ENCODE measurements at regions not wholly inside any gene's neighbourhood (a gene's known extent, or its start where the extent isn't known, plus 50 kb on each side); places are given as distances from the start of the nearest gene placed in this dataset.

- H3K4me3 ChIP-seq (replicated peaks in 1 of 2; ENCODE audit: low read depth in 2 of 2, low read length in 2 of 2) = no peak overlapping the region
- no peak for DNase-seq (ENCODE audit: low read depth in 2 of 2)
- TF ChIP-seq CTCF (IDR thresholded peaks at IDR 0.05; ENCODE audit: low read depth, low read length) = no peak
Observed at GRCh38 chr13:99659866-99660554, 158.7 kb downstream of the TM9SF2 start.

DNA sequence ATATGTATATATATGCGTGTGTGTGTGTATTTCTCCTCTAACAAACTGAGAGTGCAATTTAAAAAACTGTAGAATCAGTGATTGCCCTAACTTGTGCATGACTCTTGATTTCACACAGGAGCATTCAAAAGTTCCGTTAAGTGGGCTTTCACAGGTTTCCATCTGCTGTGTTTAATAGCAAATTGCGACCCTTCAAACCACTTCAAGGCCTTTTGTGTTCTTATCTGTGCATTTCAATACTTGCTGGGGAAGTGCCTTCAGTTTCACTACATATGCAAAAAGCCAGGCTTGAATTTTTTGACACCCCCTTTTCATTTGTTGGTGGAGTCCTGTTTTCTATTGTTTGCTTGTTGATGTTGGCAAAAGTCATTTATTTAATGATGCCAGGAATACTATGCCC is 158.0 kb downstream of the TM9SF2 start:
- no peak for DNase-seq (ENCODE audit: low read depth in 2 of 2)
- H3K4me3 ChIP-seq (replicated peaks in 1 of 2; ENCODE audit: low read depth in 2 of 2, low read length in 2 of 2) = no peak overlapping the region
- TF ChIP-seq CTCF (IDR thresholded peaks at IDR 0.05; ENCODE audit: low read depth, low read length) = no peak

DNA sequence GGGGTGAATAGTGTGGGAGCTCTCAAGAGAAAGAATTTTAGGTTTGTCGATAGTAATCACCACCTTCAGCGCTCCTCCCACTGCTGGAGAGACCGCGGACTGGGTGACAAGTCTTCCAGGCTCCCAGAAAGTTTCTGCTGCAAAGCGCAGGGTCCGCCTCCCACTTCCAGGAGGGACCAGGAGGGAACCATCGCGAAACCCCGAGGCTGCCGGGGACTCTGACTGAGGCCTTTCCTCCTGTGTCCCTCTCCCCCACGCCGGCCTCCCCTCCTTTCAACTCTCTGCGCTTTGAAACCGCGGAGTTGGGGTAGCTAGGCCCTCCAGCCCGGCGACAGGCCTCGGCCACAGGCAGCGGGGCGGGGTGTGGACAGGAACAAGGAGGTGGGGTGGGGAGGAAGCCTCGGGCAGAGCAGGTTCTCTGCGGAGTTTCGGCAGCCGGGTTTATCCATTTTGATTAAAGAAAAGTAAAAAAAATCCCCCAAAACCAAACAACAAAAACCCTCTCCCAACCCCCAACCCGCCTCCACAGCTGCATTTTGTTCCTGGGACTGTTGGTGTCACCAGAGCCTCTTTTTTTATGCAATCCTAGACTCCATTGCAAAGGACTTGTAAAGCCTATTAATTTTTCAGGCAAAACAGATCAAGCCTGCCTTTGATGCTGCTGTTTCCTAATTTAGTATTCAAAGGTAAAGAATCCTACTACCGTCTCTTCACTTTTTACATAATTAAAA is 157.2 kb downstream of the TM9SF2 start:
- DNase-seq (ENCODE audit: low read depth in 2 of 2) = peak; percentile 68 to 69
- TF ChIP-seq CTCF (IDR thresholded peaks at IDR 0.05; ENCODE audit: low read depth, low read length) = peak; percentile 21
- H3K4me3 ChIP-seq (replicated peaks in 1 of 2; ENCODE audit: low read depth in 2 of 2, low read length in 2 of 2) = peak overlapping the region; percentile 37

- peak; percentile 27 to 31 for DNase-seq (ENCODE audit: low read depth in 2 of 2)
- TF ChIP-seq CTCF (IDR thresholded peaks at IDR 0.05; ENCODE audit: low read depth, low read length) = peak; percentile 16
- H3K4me3 ChIP-seq (replicated peaks in 1 of 2; ENCODE audit: low read depth in 2 of 2, low read length in 2 of 2) = peak overlapping the region; percentile 37
Observed at GRCh38 chr13:99657848-99658260, 156.6 kb downstream of the TM9SF2 start.

GRCh38 chr13:99656844-99657381 is 155.6 kb downstream of the TM9SF2 start:
- no peak for DNase-seq (ENCODE audit: low read depth in 2 of 2)
- no peak for TF ChIP-seq CTCF (IDR thresholded peaks at IDR 0.05; ENCODE audit: low read depth, low read length)
- no peak overlapping the region for H3K4me3 ChIP-seq (replicated peaks in 1 of 2; ENCODE audit: low read depth in 2 of 2, low read length in 2 of 2)

- peak; percentile 79 to 80 for DNase-seq (ENCODE audit: low read depth in 2 of 2)
- H3K4me3 ChIP-seq (replicated peaks in 1 of 2; ENCODE audit: low read depth in 2 of 2, low read length in 2 of 2) = no peak overlapping the region
- TF ChIP-seq CTCF (IDR thresholded peaks at IDR 0.05; ENCODE audit: low read depth, low read length) = peak; percentile 92
Observed at GRCh38 chr13:99656092-99656745, 154.9 kb downstream of the TM9SF2 start.

Data from cardiac fibroblast (primary cell).